22Rv1 (cell line): ENCODE measurements at regions not wholly inside any gene's neighbourhood (a gene's known extent, or its start where the extent isn't known, plus 50 kb on each side); places are given as distances from the start of the nearest gene placed in this dataset.
"Not testable (repeated sequence)": the region's sequence is repeated elsewhere in the genome, so short reads cannot be mapped to it uniquely, and the experiment has no call there.

Source experiments
- CTCF ChIP-seq: fragments of 450-650 bp; IDR thresholded peaks from 2 replicates; pipeline ENCODE4 v1.5.1; 2017; ENCODE audit warnings: mild to moderate bottlenecking
- ZFX ChIP-seq: fragments of 450-650 bp; IDR thresholded peaks from 2 replicates; pipeline ENCODE4 v1.6.1; 2017; ENCODE audit warnings: antibody characterized with exemption, borderline replicate concordance

GRCh38 chr7:65792726-65793125 lies 80.1 kb upstream of the VKORC1L1 start:
- TF ChIP-seq CTCF, ZFX: not testable (repeated sequence)
